ENCODE measurements at regions not wholly inside any gene's neighbourhood (a gene's known extent, or its start where the extent isn't known, plus 50 kb on each side); places are given as distances from the start of the nearest gene placed in this dataset.

- H3K27ac ChIP-seq (ENCODE audit: low read length), result no peak overlapping the region
- no peak overlapping the region for H3K4me3 ChIP-seq (ENCODE audit: low read length)
- TF ChIP-seq, protein P1, sequence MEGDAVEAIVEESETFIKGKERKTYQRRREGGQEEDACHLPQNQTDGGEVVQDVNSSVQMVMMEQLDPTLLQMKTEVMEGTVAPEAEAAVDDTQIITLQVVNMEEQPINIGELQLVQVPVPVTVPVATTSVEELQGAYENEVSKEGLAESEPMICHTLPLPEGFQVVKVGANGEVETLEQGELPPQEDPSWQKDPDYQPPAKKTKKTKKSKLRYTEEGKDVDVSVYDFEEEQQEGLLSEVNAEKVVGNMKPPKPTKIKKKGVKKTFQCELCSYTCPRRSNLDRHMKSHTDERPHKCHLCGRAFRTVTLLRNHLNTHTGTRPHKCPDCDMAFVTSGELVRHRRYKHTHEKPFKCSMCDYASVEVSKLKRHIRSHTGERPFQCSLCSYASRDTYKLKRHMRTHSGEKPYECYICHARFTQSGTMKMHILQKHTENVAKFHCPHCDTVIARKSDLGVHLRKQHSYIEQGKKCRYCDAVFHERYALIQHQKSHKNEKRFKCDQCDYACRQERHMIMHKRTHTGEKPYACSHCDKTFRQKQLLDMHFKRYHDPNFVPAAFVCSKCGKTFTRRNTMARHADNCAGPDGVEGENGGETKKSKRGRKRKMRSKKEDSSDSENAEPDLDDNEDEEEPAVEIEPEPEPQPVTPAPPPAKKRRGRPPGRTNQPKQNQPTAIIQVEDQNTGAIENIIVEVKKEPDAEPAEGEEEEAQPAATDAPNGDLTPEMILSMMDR (IDR thresholded peaks at IDR 0.05; ENCODE audit: low read length), result no peak
- no peak for TF ChIP-seq EZH2phosphoT487 (IDR thresholded peaks at IDR 0.05; ENCODE audit: low read length)
- no peak for TF ChIP-seq EZH2 (optimal IDR thresholded peaks at IDR 0.05; ENCODE audit: low read depth, low read length)
- H3K79me2 ChIP-seq (ENCODE audit: low read length), result no peaks in the 10 kb centered on the region
- no peaks in the 10 kb centered on the region for H3K4me1 ChIP-seq (ENCODE audit: low read length)
- H3K36me3 ChIP-seq (replicated peaks; ENCODE audit: insufficient read depth, low read length), result no peaks in the 10 kb centered on the region
- H3K9me3 ChIP-seq (replicated peaks; ENCODE audit: insufficient read depth, low read length), result no peaks in the 10 kb centered on the region
- no peaks in the 10 kb centered on the region for H3K27me3 ChIP-seq (replicated peaks; ENCODE audit: insufficient read depth, low read length)
- H4K20me1 ChIP-seq (ENCODE audit: insufficient read depth, low read length), result no peaks in the 10 kb centered on the region
- DNase-seq, result no peak
- no peak overlapping the region for H3K9ac ChIP-seq (ENCODE audit: low read length)
- H3F3A ChIP-seq (ENCODE audit: insufficient read depth, low read length), result no peaks in the 10 kb centered on the region
- no peak overlapping the region for H2AFZ ChIP-seq (ENCODE audit: low read length)
- no peaks in the 10 kb centered on the region for H3K9me2 ChIP-seq (replicated peaks; ENCODE audit: insufficient read depth, low read length)
- H3K4me2 ChIP-seq (ENCODE audit: low read depth, low read length), result no peak overlapping the region
Measured at GRCh38 chr4:116522922-116523321, 562.5 kb downstream of the TRAM1L1 start.

- no peaks in the 10 kb centered on the region for H4K20me1 ChIP-seq (ENCODE audit: insufficient read depth, low read length)
- DNase-seq, result no peak
- no peak overlapping the region for H3K4me3 ChIP-seq (ENCODE audit: low read length)
- H3K36me3 ChIP-seq (replicated peaks; ENCODE audit: insufficient read depth, low read length), result no peaks in the 10 kb centered on the region
- TF ChIP-seq EZH2phosphoT487 (IDR thresholded peaks at IDR 0.05; ENCODE audit: low read length) (no peak), EZH2 (optimal IDR thresholded peaks at IDR 0.05; ENCODE audit: low read depth, low read length) (no peak)
- TF ChIP-seq, protein P1 (IDR thresholded peaks at IDR 0.05; ENCODE audit: low read length), result no peak
- no peak overlapping the region for H2AFZ ChIP-seq (ENCODE audit: low read length)
- H3K4me2 ChIP-seq (ENCODE audit: low read depth, low read length), result no peak overlapping the region
- no peaks in the 10 kb centered on the region for H3F3A ChIP-seq (ENCODE audit: insufficient read depth, low read length)
- H3K79me2 ChIP-seq (ENCODE audit: low read length), result no peaks in the 10 kb centered on the region
- H3K9me3 ChIP-seq (replicated peaks; ENCODE audit: insufficient read depth, low read length), result no peaks in the 10 kb centered on the region
- no peaks in the 10 kb centered on the region for H3K27me3 ChIP-seq (replicated peaks; ENCODE audit: insufficient read depth, low read length)
- no peaks in the 10 kb centered on the region for H3K4me1 ChIP-seq (ENCODE audit: low read length)
- no peak overlapping the region for H3K27ac ChIP-seq (ENCODE audit: low read length)
- no peaks in the 10 kb centered on the region for H3K9me2 ChIP-seq (replicated peaks; ENCODE audit: insufficient read depth, low read length)
- no peak overlapping the region for H3K9ac ChIP-seq (ENCODE audit: low read length)
Measured at GRCh38 chr4:116520886-116521285, 564.5 kb downstream of the TRAM1L1 start.

GRCh38 chr4:116516711-116517110 lies 568.7 kb downstream of the TRAM1L1 start:
- H3K36me3 ChIP-seq (replicated peaks; ENCODE audit: insufficient read depth, low read length), result no peaks in the 10 kb centered on the region
- H3K4me2 ChIP-seq (ENCODE audit: low read depth, low read length), result no peak overlapping the region
- H3K9me2 ChIP-seq (replicated peaks; ENCODE audit: insufficient read depth, low read length), result no peaks in the 10 kb centered on the region
- no peaks in the 10 kb centered on the region for H3K79me2 ChIP-seq (ENCODE audit: low read length)
- no peak for DNase-seq
- H3K27me3 ChIP-seq (replicated peaks; ENCODE audit: insufficient read depth, low read length), result no peaks in the 10 kb centered on the region
- no peak overlapping the region for H2AFZ ChIP-seq (ENCODE audit: low read length)
- H3K4me1 ChIP-seq (ENCODE audit: low read length), result no peaks in the 10 kb centered on the region
- H3K27ac ChIP-seq (ENCODE audit: low read length), result no peak overlapping the region
- H4K20me1 ChIP-seq (ENCODE audit: insufficient read depth, low read length), result no peaks in the 10 kb centered on the region
- no peak for TF ChIP-seq EZH2phosphoT487 (IDR thresholded peaks at IDR 0.05; ENCODE audit: low read length)
- no peaks in the 10 kb centered on the region for H3F3A ChIP-seq (ENCODE audit: insufficient read depth, low read length)
- no peak overlapping the region for H3K4me3 ChIP-seq (ENCODE audit: low read length)
- no peaks in the 10 kb centered on the region for H3K9me3 ChIP-seq (replicated peaks; ENCODE audit: insufficient read depth, low read length)
- no peak overlapping the region for H3K9ac ChIP-seq (ENCODE audit: low read length)

DNA sequence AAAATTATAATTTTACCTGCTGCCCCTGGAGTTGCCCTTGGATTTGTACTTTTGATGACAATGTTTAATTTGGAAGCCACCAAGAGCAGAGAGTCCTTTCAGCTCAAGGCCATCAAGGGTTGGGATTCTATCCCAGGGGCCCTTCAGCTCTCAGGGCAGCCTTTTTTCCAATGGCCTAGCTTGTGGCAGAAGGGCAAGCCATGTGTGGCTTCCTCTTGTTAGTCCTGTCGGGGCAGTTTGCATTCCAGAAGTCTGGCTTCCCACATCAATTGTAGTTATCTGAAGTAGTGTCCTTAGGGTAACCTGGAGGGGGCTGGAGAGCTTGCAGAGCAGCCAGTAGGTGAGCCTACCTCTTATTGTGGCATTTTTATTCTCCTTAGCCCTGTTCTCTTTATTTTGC lies 569.4 kb downstream of the TRAM1L1 start:
- Histone ChIP-seq H3K4me2 (ENCODE audit: low read depth, low read length) (no peak overlapping the region), H3K79me2 (ENCODE audit: low read length) (no peaks in the 10 kb centered on the region), H3K27ac (ENCODE audit: low read length) (no peak overlapping the region)

More for the DNA sequence above, 569.4 kb downstream of the TRAM1L1 start:
- no peak overlapping the region for H3K4me3 ChIP-seq (ENCODE audit: low read length)
- no peak overlapping the region for H3K9ac ChIP-seq (ENCODE audit: low read length)
- no peaks in the 10 kb centered on the region for H4K20me1 ChIP-seq (ENCODE audit: insufficient read depth, low read length)
- no peak overlapping the region for H2AFZ ChIP-seq (ENCODE audit: low read length)
- H3K36me3 ChIP-seq (replicated peaks; ENCODE audit: insufficient read depth, low read length), result no peaks in the 10 kb centered on the region
- H3K9me2 ChIP-seq (replicated peaks; ENCODE audit: insufficient read depth, low read length), result no peaks in the 10 kb centered on the region
- no peaks in the 10 kb centered on the region for H3F3A ChIP-seq (ENCODE audit: insufficient read depth, low read length)
- no peaks in the 10 kb centered on the region for H3K4me1 ChIP-seq (ENCODE audit: low read length)
- no peaks in the 10 kb centered on the region for H3K27me3 ChIP-seq (replicated peaks; ENCODE audit: insufficient read depth, low read length)
- TF ChIP-seq EZH2 (optimal IDR thresholded peaks at IDR 0.05; ENCODE audit: low read depth, low read length) (no peak), EZH2phosphoT487 (IDR thresholded peaks at IDR 0.05; ENCODE audit: low read length) (no peak)
- TF ChIP-seq, protein P1 (IDR thresholded peaks at IDR 0.05; ENCODE audit: low read length), result no peak
- DNase-seq, result no peak
- H3K9me3 ChIP-seq (replicated peaks; ENCODE audit: insufficient read depth, low read length), result no peaks in the 10 kb centered on the region

Measured in MM.1S (cell line).